Progenitor cell of endocrine pancreas (in vitro differentiated cells): ENCODE measurements at regions not wholly inside any gene's neighbourhood (a gene's known extent, or its start where the extent isn't known, plus 50 kb on each side); places are given as distances from the start of the nearest gene placed in this dataset.

Experiments used
- DNase-seq: peaks from one replicate; pipeline ENCODE4 v3.0.0; 2021; ENCODE audit warnings: low spot score; ENCODE audit not compliant: unreplicated experiment
- H3K27ac Mint-ChIP-seq: 2 replicates; pipeline ENCODE4 v1.8.0; 2021; ENCODE audit warnings: mild to moderate bottlenecking, moderate library complexity, mixed read lengths
- H3K27me3 Mint-ChIP-seq: 2 replicates; pipeline ENCODE4 v1.8.0; 2021; ENCODE audit warnings: mixed read lengths
- H3K36me3 Mint-ChIP-seq: 2 replicates; pipeline ENCODE4 v1.8.0; 2022; ENCODE audit warnings: mixed read lengths; ENCODE audit not compliant: insufficient read depth
- H3K4me1 Mint-ChIP-seq: 2 replicates; pipeline ENCODE4 v1.8.0; 2021; ENCODE audit warnings: low read depth, mixed read lengths
- H3K4me3 Mint-ChIP-seq: 2 replicates; pipeline ENCODE4 v1.8.0; 2021; ENCODE audit warnings: low read depth, mild to moderate bottlenecking, moderate library complexity, mixed read lengths
- H3K9me3 Mint-ChIP-seq: 2 replicates; pipeline ENCODE4 v1.8.0; 2021; ENCODE audit warnings: low read depth, mixed read lengths
- CTCF ChIP-seq: fragments of 200-600 bp; sonication (generic); IDR thresholded peaks from one replicate; pipeline ENCODE4 v1.5.0; 2021; ENCODE audit warnings: antibody characterized with exemption, mild to moderate bottlenecking; ENCODE audit not compliant: unreplicated experiment

DNA sequence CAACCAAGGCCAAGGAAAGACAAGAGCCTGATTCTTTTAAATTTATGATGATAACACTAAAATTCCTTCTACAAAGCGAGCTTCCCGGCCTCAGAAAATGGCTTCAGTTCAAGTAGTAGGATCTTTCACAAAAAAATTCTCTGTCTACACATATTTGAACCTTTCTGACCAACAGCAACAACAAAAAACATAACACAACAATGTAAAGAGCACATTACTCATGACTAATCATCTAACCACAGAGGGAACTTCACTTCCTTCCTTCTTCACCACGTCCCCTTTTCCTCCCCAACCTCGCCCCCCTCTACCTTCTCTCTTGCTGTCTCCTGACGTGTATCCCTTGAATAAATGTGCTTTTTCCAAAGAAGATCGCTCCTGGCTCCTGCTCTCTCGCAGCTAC lies 228.2 kb downstream of the MYLK4 start:
- Mint-ChIP-seq H3K4me3 (no peak overlapping the region), H3K4me1 (no peaks in the 10 kb centered on the region), H3K27me3 (no peaks in the 10 kb centered on the region), H3K9me3 (peaks cover 8% of the 10 kb centered on the region), H3K36me3 (peaks cover 2% of the 10 kb centered on the region), H3K27ac (no peak overlapping the region)
- DNase-seq, result no peak
- TF ChIP-seq CTCF, result no peak

GRCh38 chr6:2517855-2518473 lies 232.8 kb downstream of the MYLK4 start:
- peaks cover 4% of the 10 kb centered on the region for H3K9me3 Mint-ChIP-seq
- no peak overlapping the region for H3K27ac Mint-ChIP-seq
- H3K27me3 Mint-ChIP-seq, result no peaks in the 10 kb centered on the region
- H3K36me3 Mint-ChIP-seq, result no peaks in the 10 kb centered on the region
- no peak overlapping the region for H3K4me3 Mint-ChIP-seq
- H3K4me1 Mint-ChIP-seq, result peaks cover 3% of the 10 kb centered on the region
- TF ChIP-seq CTCF, result no peak
- no peak for DNase-seq

GRCh38 chr6:2517401-2517800 lies 233.3 kb downstream of the MYLK4 start:
- Mint-ChIP-seq H3K4me3 (no peak overlapping the region), H3K4me1 (peaks cover 3% of the 10 kb centered on the region), H3K27me3 (no peaks in the 10 kb centered on the region), H3K36me3 (no peaks in the 10 kb centered on the region), H3K9me3 (peaks cover 4% of the 10 kb centered on the region), H3K27ac (no peak overlapping the region)
- DNase-seq, result no peak
- no peak for TF ChIP-seq CTCF

- Mint-ChIP-seq H3K9me3 (peaks cover 4% of the 10 kb centered on the region), H3K27ac (no peak overlapping the region), H3K27me3 (no peaks in the 10 kb centered on the region), H3K36me3 (no peaks in the 10 kb centered on the region), H3K4me3 (no peak overlapping the region), H3K4me1 (peaks cover 3% of the 10 kb centered on the region)
- DNase-seq, result no peak
- TF ChIP-seq CTCF, result no peak
These were observed 234.7 kb downstream of the MYLK4 start for GRCh38 chr6:2516059-2516458.

DNA sequence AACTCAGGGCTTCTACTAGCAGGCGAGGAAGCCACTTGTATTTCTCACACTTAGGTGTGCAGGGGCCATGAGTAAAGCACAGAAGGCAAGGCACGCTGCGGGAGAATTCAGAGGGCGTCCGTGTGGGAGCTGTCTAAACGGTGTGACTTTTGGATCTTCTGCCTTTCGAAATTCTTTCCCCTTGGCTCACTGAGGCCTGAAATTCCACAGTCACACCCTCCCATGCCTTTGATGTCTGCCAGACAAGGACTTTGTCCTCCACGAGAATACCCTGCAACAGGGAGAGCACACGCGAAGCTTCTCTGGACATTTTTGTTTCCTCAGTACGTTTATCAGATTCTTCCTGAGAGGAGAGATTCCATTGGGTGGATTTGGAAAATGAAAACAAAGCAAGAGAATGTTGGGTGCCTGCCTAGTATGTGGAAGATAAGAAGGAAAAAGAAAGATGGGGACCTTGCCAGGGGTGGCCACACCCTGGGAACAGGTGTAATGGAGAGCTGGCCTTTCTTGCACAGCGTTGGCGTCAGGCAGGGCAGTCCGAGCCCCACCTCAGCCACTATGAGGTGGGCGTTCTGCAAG lies 235.7 kb downstream of the MYLK4 start:
- Mint-ChIP-seq H3K9me3 (no peaks in the 10 kb centered on the region), H3K4me1 (peaks cover 3% of the 10 kb centered on the region), H3K36me3 (no peaks in the 10 kb centered on the region), H3K27ac (no peak overlapping the region), H3K4me3 (no peak overlapping the region), H3K27me3 (no peaks in the 10 kb centered on the region)
- TF ChIP-seq CTCF, result no peak
- DNase-seq, result no peak
